Fibroblast of lung (primary cell): ENCODE measurements at regions not wholly inside any gene's neighbourhood (a gene's known extent, or its start where the extent isn't known, plus 50 kb on each side); places are given as distances from the start of the nearest gene placed in this dataset.

Source experiments
- EZH2 ChIP-seq: IDR thresholded peaks from 2 replicates; pipeline ENCODE4 v1.5.1; 2012; ENCODE audit warnings: low read length, control low read depth, mild to moderate bottlenecking; ENCODE audit errors: missing control alignments
- TF ChIP-seq, protein P1 (sequence below), 2 donors: IDR thresholded peaks in 1 of 2; conservative IDR thresholded peaks in 1 of 2; 1 replicate in 1 of 2; 2 replicates in 1 of 2; pipeline ENCODE4 v1.5.1; 2011 to 2012; ENCODE audit warnings: low read length in 2 of 2, control low read depth in 1 of 2, inconsistent platforms in 1 of 2, low read depth in 1 of 2, mild to moderate bottlenecking in 1 of 2

DNA sequence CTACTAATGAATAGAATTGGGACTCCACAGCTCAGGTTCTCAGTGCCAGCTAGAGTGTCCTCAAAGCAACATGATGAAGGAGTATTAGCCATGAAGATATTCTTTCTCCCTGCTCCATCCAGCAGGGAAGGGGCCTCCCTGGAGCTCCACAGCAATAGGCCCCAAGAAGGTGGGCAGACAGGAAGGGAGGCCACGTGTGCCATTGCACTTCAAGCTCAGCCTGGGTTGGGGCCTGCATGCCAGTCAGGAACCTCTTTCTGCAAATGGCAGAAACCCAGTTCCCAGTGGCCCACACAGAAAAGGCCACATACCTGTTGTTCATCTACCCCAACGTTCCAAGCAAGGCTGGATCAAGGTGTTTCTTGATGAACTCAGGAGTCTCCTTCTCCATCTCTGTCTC lies 357.5 kb upstream of the SFSWAP start:
- TF ChIP-seq EZH2, result no peak
- TF ChIP-seq, protein P1, sequence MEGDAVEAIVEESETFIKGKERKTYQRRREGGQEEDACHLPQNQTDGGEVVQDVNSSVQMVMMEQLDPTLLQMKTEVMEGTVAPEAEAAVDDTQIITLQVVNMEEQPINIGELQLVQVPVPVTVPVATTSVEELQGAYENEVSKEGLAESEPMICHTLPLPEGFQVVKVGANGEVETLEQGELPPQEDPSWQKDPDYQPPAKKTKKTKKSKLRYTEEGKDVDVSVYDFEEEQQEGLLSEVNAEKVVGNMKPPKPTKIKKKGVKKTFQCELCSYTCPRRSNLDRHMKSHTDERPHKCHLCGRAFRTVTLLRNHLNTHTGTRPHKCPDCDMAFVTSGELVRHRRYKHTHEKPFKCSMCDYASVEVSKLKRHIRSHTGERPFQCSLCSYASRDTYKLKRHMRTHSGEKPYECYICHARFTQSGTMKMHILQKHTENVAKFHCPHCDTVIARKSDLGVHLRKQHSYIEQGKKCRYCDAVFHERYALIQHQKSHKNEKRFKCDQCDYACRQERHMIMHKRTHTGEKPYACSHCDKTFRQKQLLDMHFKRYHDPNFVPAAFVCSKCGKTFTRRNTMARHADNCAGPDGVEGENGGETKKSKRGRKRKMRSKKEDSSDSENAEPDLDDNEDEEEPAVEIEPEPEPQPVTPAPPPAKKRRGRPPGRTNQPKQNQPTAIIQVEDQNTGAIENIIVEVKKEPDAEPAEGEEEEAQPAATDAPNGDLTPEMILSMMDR (conservative IDR thresholded peaks at IDR 0.05 in 1 of 2, IDR thresholded peaks at IDR 0.05 in 1 of 2; ENCODE audit: low read depth in 1 of 2, low read length in 2 of 2), result no peak
